Activated CD4-positive, alpha-beta memory T cell treated with anti-CD3 and anti-CD28 coated beads, Interleukin-2, amount 10 ng/mL, durations not matched to agents 7 days and 5 days (primary cell): ENCODE measurements at regions not wholly inside any gene's neighbourhood (a gene's known extent, or its start where the extent isn't known, plus 50 kb on each side); places are given as distances from the start of the nearest gene placed in this dataset.
"Not testable (repeated sequence)": the region's sequence is repeated elsewhere in the genome, so short reads cannot be mapped to it uniquely, and the experiment has no call there.

Source experiments
- CTCF ChIA-PET: fragments of 350-600 bp; sonication (Branson Sonifier 250); formaldehyde crosslinking; loops from one replicate; lab custom pipeline; 2021; ENCODE audit warnings: antibody characterized with exemption, inconsistent platforms; lab: Charles Lee
- POLR2A ChIA-PET: fragments of 350-600 bp; sonication (Branson Sonifier 250); formaldehyde crosslinking; loops from one replicate; lab custom pipeline; 2021; ENCODE audit warnings: antibody characterized with exemption; lab: Charles Lee
- DNase-seq: peaks from one replicate; pipeline ENCODE4 v3.0.0-alpha.2; 2020
- H3K27ac Mint-ChIP-seq: one replicate; pipeline ENCODE4 v1.8.0; 2021; ENCODE audit warnings: mild to moderate bottlenecking, mixed read lengths
- H3K27me3 Mint-ChIP-seq: one replicate; pipeline ENCODE4 v1.8.0; 2021; ENCODE audit warnings: mixed read lengths
- H3K36me3 Mint-ChIP-seq: one replicate; pipeline ENCODE4 v1.8.0; 2021; ENCODE audit warnings: low read depth, mixed read lengths
- H3K4me1 Mint-ChIP-seq: one replicate; pipeline ENCODE4 v1.8.0; 2021; ENCODE audit warnings: mixed read lengths
- H3K4me3 Mint-ChIP-seq: one replicate; pipeline ENCODE4 v1.8.0; 2021; ENCODE audit warnings: mild to moderate bottlenecking, mixed read lengths
- H3K9me3 Mint-ChIP-seq: one replicate; pipeline ENCODE4 v1.8.0; 2021; ENCODE audit warnings: mixed read lengths

GRCh38 chr17:71183066-71183660 lies 937.7 kb upstream of the SOX9 start:
- peaks cover 6% of the 10 kb centered on the region for H3K9me3 Mint-ChIP-seq
- H3K4me3 Mint-ChIP-seq = no peak overlapping the region
- H3K4me1 Mint-ChIP-seq = no peaks in the 10 kb centered on the region
- DNase-seq = no peak
- no peaks in the 10 kb centered on the region for H3K27me3 Mint-ChIP-seq
- no peaks in the 10 kb centered on the region for H3K36me3 Mint-ChIP-seq
- no peak overlapping the region for H3K27ac Mint-ChIP-seq
- POLR2A ChIA-PET = no interaction called here
- CTCF ChIA-PET = no interaction called here

- peaks cover 6% of the 10 kb centered on the region for H3K9me3 Mint-ChIP-seq
- POLR2A ChIA-PET = no interaction called here
- H3K4me1 Mint-ChIP-seq = no peaks in the 10 kb centered on the region
- no peak for DNase-seq
- H3K4me3 Mint-ChIP-seq = no peak overlapping the region
- H3K36me3 Mint-ChIP-seq = no peaks in the 10 kb centered on the region
- CTCF ChIA-PET = no interaction called here
- H3K27ac Mint-ChIP-seq = no peak overlapping the region
- no peaks in the 10 kb centered on the region for H3K27me3 Mint-ChIP-seq
Observed at GRCh38 chr17:71184716-71185115, 936.1 kb upstream of the SOX9 start.

- peaks cover 8% of the 10 kb centered on the region for H3K9me3 Mint-ChIP-seq
- H3K27me3 Mint-ChIP-seq = no peaks in the 10 kb centered on the region
- no peak overlapping the region for H3K27ac Mint-ChIP-seq
- DNase-seq = no peak
- no peaks in the 10 kb centered on the region for H3K36me3 Mint-ChIP-seq
- H3K4me3 Mint-ChIP-seq = no peak overlapping the region
- CTCF ChIA-PET = no interaction called here
- no peaks in the 10 kb centered on the region for H3K4me1 Mint-ChIP-seq
- POLR2A ChIA-PET = no interaction called here
Observed at GRCh38 chr17:71187145-71187878, 933.5 kb upstream of the SOX9 start.

GRCh38 chr17:71188811-71189492 lies 931.9 kb upstream of the SOX9 start:
- POLR2A ChIA-PET = no interaction called here
- Mint-ChIP-seq H3K4me1 (no peaks in the 10 kb centered on the region), H3K27me3 (no peaks in the 10 kb centered on the region), H3K9me3 (peaks cover 8% of the 10 kb centered on the region), H3K27ac (no peak overlapping the region), H3K4me3 (no peak overlapping the region), H3K36me3 (no peaks in the 10 kb centered on the region)
- no peak for DNase-seq
- CTCF ChIA-PET = no interaction called here

- ChIA-PET CTCF (no interaction called here), POLR2A (no interaction called here)
- no peak for DNase-seq
- no peaks in the 10 kb centered on the region for H3K36me3 Mint-ChIP-seq
- H3K4me3 Mint-ChIP-seq = no peak overlapping the region
- no peak overlapping the region for H3K27ac Mint-ChIP-seq
- no peaks in the 10 kb centered on the region for H3K27me3 Mint-ChIP-seq
- no peaks in the 10 kb centered on the region for H3K4me1 Mint-ChIP-seq
- peaks cover 8% of the 10 kb centered on the region for H3K9me3 Mint-ChIP-seq
Observed at GRCh38 chr17:71189493-71189831, 931.4 kb upstream of the SOX9 start.

GRCh38 chr17:71192039-71192555 lies 928.7 kb upstream of the SOX9 start:
- CTCF ChIA-PET = no interaction called here
- POLR2A ChIA-PET = no interaction called here
- no peak overlapping the region for H3K27ac Mint-ChIP-seq

GRCh38 chr17:71192848-71193247 lies 928.0 kb upstream of the SOX9 start:
- Mint-ChIP-seq H3K27ac (no peak overlapping the region), H3K36me3 (no peaks in the 10 kb centered on the region), H3K4me3 (no peak overlapping the region), H3K4me1 (no peaks in the 10 kb centered on the region), H3K9me3 (peaks cover 9% of the 10 kb centered on the region), H3K27me3 (no peaks in the 10 kb centered on the region)
- CTCF ChIA-PET = no interaction called here
- DNase-seq = no peak
- POLR2A ChIA-PET = no interaction called here

More at GRCh38 chr17:71192039-71192555, 928.7 kb upstream of the SOX9 start:
- DNase-seq = no peak
- Mint-ChIP-seq H3K27me3 (no peaks in the 10 kb centered on the region), H3K4me3 (no peak overlapping the region), H3K9me3 (peaks cover 11% of the 10 kb centered on the region), H3K36me3 (no peaks in the 10 kb centered on the region), H3K4me1 (no peaks in the 10 kb centered on the region)

GRCh38 chr17:71200597-71200996 lies 920.2 kb upstream of the SOX9 start:
- Mint-ChIP-seq H3K4me1 (no peaks in the 10 kb centered on the region), H3K27ac (no peak overlapping the region), H3K9me3 (peaks cover 5% of the 10 kb centered on the region), H3K4me3 (no peak overlapping the region), H3K36me3 (no peaks in the 10 kb centered on the region), H3K27me3 (no peaks in the 10 kb centered on the region)
- CTCF ChIA-PET = no interaction called here
- POLR2A ChIA-PET = no interaction called here
- DNase-seq = no peak

GRCh38 chr17:71201639-71202038 lies 919.2 kb upstream of the SOX9 start:
- H3K27me3 Mint-ChIP-seq = no peaks in the 10 kb centered on the region
- POLR2A ChIA-PET = no interaction called here
- no peaks in the 10 kb centered on the region for H3K4me1 Mint-ChIP-seq
- CTCF ChIA-PET = no interaction called here
- no peaks in the 10 kb centered on the region for H3K36me3 Mint-ChIP-seq
- H3K9me3 Mint-ChIP-seq = peaks cover 4% of the 10 kb centered on the region
- DNase-seq = no peak
- no peak overlapping the region for H3K27ac Mint-ChIP-seq
- no peak overlapping the region for H3K4me3 Mint-ChIP-seq

GRCh38 chr17:71202449-71202848 lies 918.4 kb upstream of the SOX9 start:
- Mint-ChIP-seq H3K4me3 (no peak overlapping the region), H3K36me3 (no peaks in the 10 kb centered on the region), H3K27ac (no peak overlapping the region), H3K27me3 (no peaks in the 10 kb centered on the region), H3K9me3 (peaks cover 5% of the 10 kb centered on the region), H3K4me1 (no peaks in the 10 kb centered on the region)
- POLR2A ChIA-PET = no interaction called here
- CTCF ChIA-PET = no interaction called here
- DNase-seq = no peak

GRCh38 chr17:71203953-71204352 lies 916.9 kb upstream of the SOX9 start:
- DNase-seq = no peak
- H3K4me1 Mint-ChIP-seq = no peaks in the 10 kb centered on the region
- ChIA-PET CTCF (no interaction called here), POLR2A (no interaction called here)
- peaks cover 8% of the 10 kb centered on the region for H3K9me3 Mint-ChIP-seq
- H3K27ac Mint-ChIP-seq = no peak overlapping the region
- no peak overlapping the region for H3K4me3 Mint-ChIP-seq
- no peaks in the 10 kb centered on the region for H3K27me3 Mint-ChIP-seq
- H3K36me3 Mint-ChIP-seq = no peaks in the 10 kb centered on the region

GRCh38 chr17:71205951-71206350 lies 914.9 kb upstream of the SOX9 start:
- H3K4me1 Mint-ChIP-seq, H3K27me3 Mint-ChIP-seq, POLR2A ChIA-PET, H3K9me3 Mint-ChIP-seq, CTCF ChIA-PET, H3K27ac Mint-ChIP-seq, H3K4me3 Mint-ChIP-seq, H3K36me3 Mint-ChIP-seq, DNase-seq: not testable (repeated sequence)

GRCh38 chr17:71208111-71208704 lies 912.6 kb upstream of the SOX9 start:
- Mint-ChIP-seq H3K4me1 (no peaks in the 10 kb centered on the region), H3K4me3 (no peak overlapping the region), H3K27me3 (no peaks in the 10 kb centered on the region), H3K36me3 (no peaks in the 10 kb centered on the region), H3K27ac (no peak overlapping the region), H3K9me3 (peaks cover 6% of the 10 kb centered on the region)
- no peak for DNase-seq
- POLR2A ChIA-PET = no interaction called here
- CTCF ChIA-PET = no interaction called here
